ENCODE measurements at regions not wholly inside any gene's neighbourhood (a gene's known extent, or its start where the extent isn't known, plus 50 kb on each side); places are given as distances from the start of the nearest gene placed in this dataset.
A peak's percentile ranks its signal among the peaks of the same experiment; 100 is the strongest.

DNA sequence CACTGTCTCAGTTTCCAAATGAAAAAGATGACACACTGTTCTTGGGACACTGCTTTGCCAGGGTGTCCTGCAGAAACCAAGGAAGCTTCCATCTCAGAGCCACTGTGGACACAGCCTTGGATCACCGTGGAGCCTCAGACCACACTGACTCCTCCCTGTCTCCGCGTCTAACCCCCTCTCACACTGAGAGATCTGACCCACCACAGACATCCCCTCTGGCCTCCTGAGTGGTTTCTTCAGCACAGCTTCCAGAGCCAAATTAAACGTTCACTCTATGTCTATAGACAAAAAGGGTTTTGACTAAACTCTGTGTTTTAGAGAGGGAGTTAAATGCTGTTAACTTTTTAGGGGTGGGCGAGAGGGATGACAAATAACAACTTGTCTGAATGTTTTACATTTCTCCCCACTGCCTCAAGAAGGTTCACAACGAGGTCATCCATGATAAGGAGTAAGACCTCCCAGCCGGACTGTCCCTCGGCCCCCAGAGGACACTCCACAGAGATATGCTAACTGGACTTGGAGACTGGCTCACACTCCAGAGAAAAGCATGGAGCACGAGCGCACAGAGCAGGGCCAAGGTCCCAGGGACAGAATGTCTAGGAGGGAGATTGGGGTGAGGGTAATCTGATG lies 113.4 kb upstream of the PKDCC start:
- H3K27me3 ChIP-seq, result no peaks in the 10 kb centered on the region
- no peaks in the 10 kb centered on the region for H3K36me3 ChIP-seq
- DNase-seq, result peak in 4 of 5 donors; percentile 52 to 59 (median 56)
- WGBS, 3 donors, result 9 to 18% (median 16%) methylated on average over 10 of the region's 10 CpGs
- TF ChIP-seq POLR2A (IDR thresholded peaks at IDR 0.05) (no peak), EP300 (IDR thresholded peaks at IDR 0.05) (peak; percentile 1)
- TF ChIP-seq, protein P1, sequence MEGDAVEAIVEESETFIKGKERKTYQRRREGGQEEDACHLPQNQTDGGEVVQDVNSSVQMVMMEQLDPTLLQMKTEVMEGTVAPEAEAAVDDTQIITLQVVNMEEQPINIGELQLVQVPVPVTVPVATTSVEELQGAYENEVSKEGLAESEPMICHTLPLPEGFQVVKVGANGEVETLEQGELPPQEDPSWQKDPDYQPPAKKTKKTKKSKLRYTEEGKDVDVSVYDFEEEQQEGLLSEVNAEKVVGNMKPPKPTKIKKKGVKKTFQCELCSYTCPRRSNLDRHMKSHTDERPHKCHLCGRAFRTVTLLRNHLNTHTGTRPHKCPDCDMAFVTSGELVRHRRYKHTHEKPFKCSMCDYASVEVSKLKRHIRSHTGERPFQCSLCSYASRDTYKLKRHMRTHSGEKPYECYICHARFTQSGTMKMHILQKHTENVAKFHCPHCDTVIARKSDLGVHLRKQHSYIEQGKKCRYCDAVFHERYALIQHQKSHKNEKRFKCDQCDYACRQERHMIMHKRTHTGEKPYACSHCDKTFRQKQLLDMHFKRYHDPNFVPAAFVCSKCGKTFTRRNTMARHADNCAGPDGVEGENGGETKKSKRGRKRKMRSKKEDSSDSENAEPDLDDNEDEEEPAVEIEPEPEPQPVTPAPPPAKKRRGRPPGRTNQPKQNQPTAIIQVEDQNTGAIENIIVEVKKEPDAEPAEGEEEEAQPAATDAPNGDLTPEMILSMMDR (IDR thresholded peaks at IDR 0.05), result no peak
- peaks cover 41% of the 10 kb centered on the region for H3K4me1 ChIP-seq (ENCODE audit: insufficient read depth)
- H3K9me3 ChIP-seq, result no peaks in the 10 kb centered on the region
- H3K4me3 ChIP-seq, result no peak overlapping the region
- intact Hi-C loops (cut with DNase I), result loop anchor here in 2 of 4 donors (5.0 to 10.0 kb wide), 2 partner anchors 113 to 120 kb away; partner anchors contain the start of gene PKDCC (in 1 of the 2)
- peak overlapping the region in 1 of 2 donors; percentile 88 for H3K27ac ChIP-seq

DNA sequence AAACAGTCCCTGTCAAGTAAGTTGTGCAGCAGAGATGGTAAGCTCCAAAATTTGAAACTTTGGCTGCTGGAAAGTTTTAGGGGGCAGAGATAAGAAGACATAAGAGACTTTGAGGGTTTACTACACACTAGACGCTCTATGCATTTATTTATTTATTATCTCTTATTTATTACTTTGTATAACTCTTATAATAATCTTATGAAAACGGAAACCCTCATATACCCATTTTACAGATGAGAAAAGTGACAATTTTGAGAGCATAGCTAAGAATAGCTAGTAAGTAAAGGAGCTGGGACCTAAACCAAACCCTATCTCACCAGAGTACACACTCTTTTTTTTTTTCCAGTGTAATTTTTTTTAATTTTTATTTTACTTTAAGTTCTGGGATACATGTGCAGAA lies 112.8 kb upstream of the PKDCC start:
- TF ChIP-seq EP300 (IDR thresholded peaks at IDR 0.05) (no peak), POLR2A (IDR thresholded peaks at IDR 0.05) (no peak)
- TF ChIP-seq, protein P1 (IDR thresholded peaks at IDR 0.05), result no peak

DNA sequence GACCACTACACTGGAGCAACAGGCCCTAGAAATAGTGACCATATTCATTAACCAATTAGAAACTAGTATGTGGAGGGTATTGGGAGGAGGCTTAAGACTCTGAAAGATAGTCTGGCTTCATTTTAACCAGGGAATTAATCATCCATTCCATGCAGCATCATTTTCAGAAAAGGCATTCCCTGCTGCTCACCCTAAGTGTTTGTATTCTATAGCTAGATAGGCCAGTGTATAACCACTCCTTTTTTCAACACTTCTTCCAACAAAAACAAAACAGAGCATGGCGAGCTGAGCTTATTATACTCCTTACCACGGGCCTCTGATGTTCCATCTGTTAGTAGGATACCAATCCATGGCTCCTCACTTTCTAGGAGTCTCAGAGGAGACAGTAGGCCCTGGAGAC lies 112.0 kb upstream of the PKDCC start:
- H3K4me1 ChIP-seq (ENCODE audit: insufficient read depth), result peaks cover 45% of the 10 kb centered on the region
- H3K9me3 ChIP-seq, result no peaks in the 10 kb centered on the region
- no peak for TF ChIP-seq EP300 (IDR thresholded peaks at IDR 0.05)
- no peak for TF ChIP-seq POLR2A (IDR thresholded peaks at IDR 0.05)
- TF ChIP-seq, protein P1 (IDR thresholded peaks at IDR 0.05), result no peak
- DNase-seq, result no peak
- H3K27ac ChIP-seq, result peak overlapping the region in 1 of 2 donors; percentile 44
- H3K36me3 ChIP-seq, result no peaks in the 10 kb centered on the region
- H3K4me3 ChIP-seq, result no peak overlapping the region
- no peaks in the 10 kb centered on the region for H3K27me3 ChIP-seq
- intact Hi-C loops (cut with DNase I), result loop anchor here in 1 of 4 donors (10.0 kb wide), 1 partner anchor 119 kb away; no protein-coding TSS in a partner anchor
- WGBS, 3 donors, result 28 to 33% (median 28%) methylated on average over 2 of the region's 2 CpGs

More for the DNA sequence above, 112.8 kb upstream of the PKDCC start:
- peaks cover 46% of the 10 kb centered on the region for H3K4me1 ChIP-seq (ENCODE audit: insufficient read depth)
- DNase-seq, result no peak
- no peak overlapping the region for H3K4me3 ChIP-seq
- intact Hi-C loops (cut with DNase I), result loop anchor here in 1 of 4 donors (10.0 kb wide), 1 partner anchor 120 kb away; no protein-coding TSS in a partner anchor
- no peaks in the 10 kb centered on the region for H3K9me3 ChIP-seq
- peak overlapping the region in 1 of 2 donors; percentile 88 for H3K27ac ChIP-seq
- H3K36me3 ChIP-seq, result no peaks in the 10 kb centered on the region
- WGBS, 3 donors, result 63 to 78% (median 76%) methylated on average over 2 of the region's 2 CpGs
- H3K27me3 ChIP-seq, result no peaks in the 10 kb centered on the region

DNA sequence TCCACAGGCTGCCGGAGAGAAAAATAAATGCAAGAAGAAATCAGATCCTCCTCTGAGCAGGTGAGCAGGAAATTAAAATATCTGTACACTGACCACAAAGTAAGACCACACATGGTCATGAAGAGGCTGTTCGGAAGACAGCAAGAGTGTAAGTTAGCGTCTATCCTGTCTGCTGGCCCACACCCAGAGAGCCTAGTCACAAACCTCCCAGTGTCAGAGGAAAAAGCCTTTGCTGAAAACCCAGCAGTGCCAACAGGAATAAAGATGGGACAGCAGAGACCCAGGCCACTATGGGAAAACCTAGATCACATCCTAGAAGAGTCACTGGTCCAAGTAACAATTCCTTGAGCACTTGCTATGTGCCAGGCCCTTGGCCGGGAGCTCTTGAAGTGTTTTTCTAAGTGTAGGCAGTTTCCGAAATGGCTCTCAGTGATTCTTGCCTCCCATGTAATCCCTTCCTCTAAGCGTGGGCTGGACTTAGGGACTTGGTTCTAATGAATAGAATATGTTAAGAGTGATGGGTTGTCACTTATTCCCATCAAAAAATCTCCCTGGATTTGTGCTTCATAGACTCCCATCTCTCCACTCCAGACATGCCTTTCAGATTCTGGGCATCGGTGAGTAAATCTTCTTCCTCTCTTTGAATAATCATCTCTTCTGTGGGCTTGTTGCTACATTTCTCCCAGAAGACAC lies 110.9 kb upstream of the PKDCC start:
- WGBS, 3 donors, result 76 to 81% (median 77%) methylated on average over 7 of the region's 7 CpGs
- Histone ChIP-seq H3K27me3 (no peaks in the 10 kb centered on the region), H3K4me1 (ENCODE audit: insufficient read depth) (peaks cover 40% of the 10 kb centered on the region), H3K36me3 (no peaks in the 10 kb centered on the region), H3K4me3 (no peak overlapping the region), H3K9me3 (no peaks in the 10 kb centered on the region), H3K27ac (peak overlapping the region in 1 of 2 donors; percentile 16)
- intact Hi-C loops (cut with DNase I), result loop anchor here in 1 of 4 donors (10.0 kb wide), 1 partner anchor 118 kb away; no protein-coding TSS in a partner anchor
- DNase-seq, result no peak
- no peak for TF ChIP-seq POLR2A (IDR thresholded peaks at IDR 0.05)
- no peak for TF ChIP-seq EP300 (IDR thresholded peaks at IDR 0.05)
- TF ChIP-seq, protein P1 (IDR thresholded peaks at IDR 0.05), result no peak
